A549 (cell line): ENCODE measurements at regions not wholly inside any gene's neighbourhood (a gene's known extent, or its start where the extent isn't known, plus 50 kb on each side); places are given as distances from the start of the nearest gene placed in this dataset.

Experiments
- CTCF ChIP-seq: fragments of >200 bp; sonication (Bioruptor Twin); formaldehyde crosslinking; IDR thresholded peaks from 3 replicates; pipeline ENCODE4 v1.5.1; 2016
- MAFK ChIP-seq: fragments of 450-650 bp; IDR thresholded peaks from 2 replicates; pipeline ENCODE4 v1.6.1; 2014; ENCODE audit not compliant: partially characterized antibody
- RCOR1 ChIP-seq: fragments of 150-350 bp; IDR thresholded peaks from 2 replicates; pipeline ENCODE4 v1.6.1; 2014; ENCODE audit warnings: antibody characterized with exemption, low read length, low read depth

GRCh38 chr9:24487946-24488345, 57.8 kb downstream of the IZUMO3 start:
- no peak for TF ChIP-seq RCOR1
- TF ChIP-seq CTCF: no peak
- no peak for TF ChIP-seq MAFK
